Omental fat pad (tissue), 3 donors: ENCODE measurements at regions not wholly inside any gene's neighbourhood (a gene's known extent, or its start where the extent isn't known, plus 50 kb on each side); places are given as distances from the start of the nearest gene placed in this dataset.

ENCODE experiments used
- ATAC-seq: fragments of 150-250 bp; one replicate; pipeline ENCODE4 v1.9.1; 2016; ENCODE audit warnings: mild to moderate bottlenecking, moderate library complexity; ENCODE audit not compliant: low FRiP score
- DNase-seq: peaks from one replicate; pipeline ENCODE4 v3.0.0-alpha.2; 2019; ENCODE audit warnings: low spot score
- CTCF ChIP-seq, 3 donors: fragments of 450-650 bp; IDR thresholded peaks; one replicate each; pipeline ENCODE4 v1.5.1; 2016 to 2017; ENCODE audit warnings: antibody characterized with exemption in 3 of 3, mild to moderate bottlenecking in 3 of 3, moderate library complexity in 2 of 3

GRCh38 chr1:148357037-148357436, 126.1 kb downstream of the PPIAL4G start:
- ATAC-seq, result no peak
- DNase-seq, result no peak
- no peak for TF ChIP-seq CTCF (IDR thresholded peaks at IDR 0.05)

GRCh38 chr1:148355976-148356375, 127.1 kb downstream of the PPIAL4G start:
- ATAC-seq (no peak), DNase-seq (no peak)
- no peak for TF ChIP-seq CTCF (IDR thresholded peaks at IDR 0.05)

GRCh38 chr1:148354913-148355308, 128.2 kb downstream of the PPIAL4G start:
- DNase-seq, result no peak
- TF ChIP-seq CTCF (IDR thresholded peaks at IDR 0.05), result no peak

GRCh38 chr1:148354284-148354912, 128.7 kb downstream of the PPIAL4G start:
- ATAC-seq (no peak), DNase-seq (no peak)
- no peak for TF ChIP-seq CTCF (IDR thresholded peaks at IDR 0.05)

More at GRCh38 chr1:148354913-148355308, 128.2 kb downstream of the PPIAL4G start:
- no peak for ATAC-seq

GRCh38 chr1:148353461-148354283, 129.4 kb downstream of the PPIAL4G start:
- TF ChIP-seq CTCF (IDR thresholded peaks at IDR 0.05), result no peak
- ATAC-seq, result no peak
- DNase-seq, result no peak

GRCh38 chr1:148352470-148353053, 130.5 kb downstream of the PPIAL4G start:
- DNase-seq (no peak), ATAC-seq (no peak)
- TF ChIP-seq CTCF (IDR thresholded peaks at IDR 0.05), result no peak
